OCI-LY1 (cell line): ENCODE measurements at regions not wholly inside any gene's neighbourhood (a gene's known extent, or its start where the extent isn't known, plus 50 kb on each side); places are given as distances from the start of the nearest gene placed in this dataset.

Source experiments
- H2AFZ ChIP-seq: fragments of 200-600 bp; sonication (generic), shearing (Covaris generic); 2 replicates; pipeline ENCODE4 v1.6.0; 2014; ENCODE audit warnings: antibody characterized with exemption, mild to moderate bottlenecking, low read length
- H3F3A ChIP-seq: fragments of 200-600 bp; sonication (generic), shearing (Covaris generic); 2 replicates; pipeline ENCODE4 v1.6.0; 2014; ENCODE audit warnings: mild to moderate bottlenecking, antibody characterized with exemption, low read length, moderate library complexity; ENCODE audit not compliant: insufficient read depth
- H3K27ac ChIP-seq: fragments of 200-600 bp; sonication (generic); 2 replicates; pipeline ENCODE4 v1.5.1; 2014; ENCODE audit warnings: low read length, mixed run types, mild to moderate bottlenecking, low read depth; ENCODE audit not compliant: poor library complexity, severe bottlenecking
- H3K27me3 ChIP-seq: fragments of 200-600 bp; sonication (generic); 2 replicates; pipeline ENCODE4 v1.6.0; 2014; ENCODE audit warnings: antibody characterized with exemption, mild to moderate bottlenecking, low read length, moderate library complexity; ENCODE audit not compliant: insufficient read depth
- H3K36me3 ChIP-seq: fragments of 200-600 bp; sonication (generic); 2 replicates; pipeline ENCODE4 v1.6.1; 2014; ENCODE audit warnings: mild to moderate bottlenecking, antibody characterized with exemption, low read length, moderate library complexity, mixed read lengths; ENCODE audit not compliant: insufficient read depth
- H3K4me1 ChIP-seq: fragments of 200-600 bp; sonication (generic); 2 replicates; pipeline ENCODE4 v1.5.1; 2014; ENCODE audit warnings: mild to moderate bottlenecking, low read length, moderate library complexity; ENCODE audit not compliant: insufficient read depth, severe bottlenecking
- H3K4me2 ChIP-seq: fragments of 200-600 bp; sonication (generic), shearing (Covaris generic); 2 replicates; pipeline ENCODE4 v1.6.1; 2014; ENCODE audit warnings: low read length
- H3K4me3 ChIP-seq: fragments of 200-600 bp; sonication (generic); 2 replicates; pipeline ENCODE4 v1.5.1; 2014; ENCODE audit warnings: low read length, low read depth, mild to moderate bottlenecking, mixed read lengths; ENCODE audit not compliant: poor library complexity, severe bottlenecking
- H3K79me2 ChIP-seq: fragments of 200-600 bp; shearing (Covaris generic); 2 replicates; pipeline ENCODE4 v1.6.1; 2016; ENCODE audit warnings: mixed run types, low read length, mixed read lengths; ENCODE audit not compliant: insufficient read depth
- H3K9ac ChIP-seq: fragments of 200-600 bp; sonication (generic), shearing (Covaris generic); 2 replicates; pipeline ENCODE4 v1.6.1; 2014; ENCODE audit warnings: mild to moderate bottlenecking, low read length, mixed read lengths
- H3K9me2 ChIP-seq: fragments of 200-600 bp; sonication (generic), shearing (Covaris generic); 2 replicates; pipeline ENCODE4 v1.6.1; 2014; ENCODE audit warnings: low read depth, mild to moderate bottlenecking, low read length, mixed read lengths
- H3K9me3 ChIP-seq: fragments of 200-600 bp; shearing (Covaris generic); 2 replicates; pipeline ENCODE4 v1.6.1; 2014; ENCODE audit warnings: low read length, mixed read lengths
- H4K20me1 ChIP-seq: fragments of 200-600 bp; sonication (generic), shearing (Covaris generic); 2 replicates; pipeline ENCODE4 v1.6.0; 2016; ENCODE audit warnings: mild to moderate bottlenecking, low read length; ENCODE audit not compliant: insufficient read depth
- CTCF ChIP-seq: fragments of 200-600 bp; sonication (generic), shearing (Covaris generic); IDR thresholded peaks from 2 replicates; pipeline ENCODE4 v1.5.1; 2017; ENCODE audit warnings: mild to moderate bottlenecking, antibody characterized with exemption, low read length, moderate library complexity, mixed read lengths
- EZH2 ChIP-seq: fragments of 200-600 bp; sonication (generic), shearing (Covaris generic); IDR thresholded peaks from 2 replicates; pipeline ENCODE4 v1.8.0; 2017; ENCODE audit warnings: borderline replicate concordance, mixed run types, mild to moderate bottlenecking, antibody characterized with exemption, low read length, moderate library complexity, mixed read lengths

- Histone ChIP-seq H3K4me3 (no peak overlapping the region), H3K27ac (no peak overlapping the region), H3K9ac (no peak overlapping the region), H4K20me1 (no peaks in the 10 kb centered on the region), H3K4me1 (no peaks in the 10 kb centered on the region), H3K9me3 (no peaks in the 10 kb centered on the region), H2AFZ (no peak overlapping the region), H3K4me2 (no peak overlapping the region), H3K9me2 (no peaks in the 10 kb centered on the region), H3K27me3 (0 out of 2 replicates have a peak, but pooled peaks cover 4% of the 10 kb centered on the region), H3F3A (no peaks in the 10 kb centered on the region), H3K36me3 (no peaks in the 10 kb centered on the region), H3K79me2 (no peaks in the 10 kb centered on the region)
- no peak for TF ChIP-seq CTCF
- TF ChIP-seq EZH2, result no peak
Observed at GRCh38 chr19:33887891-33888290, 91.2 kb downstream of the KCTD15 start.

- Histone ChIP-seq H3K4me1 (no peaks in the 10 kb centered on the region), H3K9ac (no peak overlapping the region), H3K79me2 (no peaks in the 10 kb centered on the region), H3K27me3 (0 out of 2 replicates have a peak, but pooled peaks cover 4% of the 10 kb centered on the region), H3K4me3 (no peak overlapping the region), H3K9me2 (no peaks in the 10 kb centered on the region), H3K27ac (no peak overlapping the region), H3K9me3 (no peaks in the 10 kb centered on the region), H2AFZ (no peak overlapping the region), H4K20me1 (no peaks in the 10 kb centered on the region), H3K4me2 (no peak overlapping the region), H3F3A (no peaks in the 10 kb centered on the region), H3K36me3 (no peaks in the 10 kb centered on the region)
- no peak for TF ChIP-seq EZH2
- TF ChIP-seq CTCF, result no peak
Observed at GRCh38 chr19:33888665-33889064, 92.0 kb downstream of the KCTD15 start.

GRCh38 chr19:33890569-33890968 is 93.9 kb downstream of the KCTD15 start:
- no peaks in the 10 kb centered on the region for H3K4me1 ChIP-seq
- H3K9me3 ChIP-seq, result no peaks in the 10 kb centered on the region
- H3K27me3 ChIP-seq, result 0 out of 2 replicates have a peak, but pooled peaks cover 4% of the 10 kb centered on the region
- no peaks in the 10 kb centered on the region for H3F3A ChIP-seq
- no peak overlapping the region for H3K9ac ChIP-seq
- no peak overlapping the region for H2AFZ ChIP-seq
- H3K79me2 ChIP-seq, result no peaks in the 10 kb centered on the region
- no peak overlapping the region for H3K27ac ChIP-seq
- TF ChIP-seq EZH2, result no peak
- TF ChIP-seq CTCF, result no peak
- no peak overlapping the region for H3K4me2 ChIP-seq
- H3K36me3 ChIP-seq, result no peaks in the 10 kb centered on the region
- H3K9me2 ChIP-seq, result no peaks in the 10 kb centered on the region
- H4K20me1 ChIP-seq, result no peaks in the 10 kb centered on the region
- H3K4me3 ChIP-seq, result no peak overlapping the region
